ENCODE measurements at regions not wholly inside any gene's neighbourhood (a gene's known extent, or its start where the extent isn't known, plus 50 kb on each side); places are given as distances from the start of the nearest gene placed in this dataset.

DNA sequence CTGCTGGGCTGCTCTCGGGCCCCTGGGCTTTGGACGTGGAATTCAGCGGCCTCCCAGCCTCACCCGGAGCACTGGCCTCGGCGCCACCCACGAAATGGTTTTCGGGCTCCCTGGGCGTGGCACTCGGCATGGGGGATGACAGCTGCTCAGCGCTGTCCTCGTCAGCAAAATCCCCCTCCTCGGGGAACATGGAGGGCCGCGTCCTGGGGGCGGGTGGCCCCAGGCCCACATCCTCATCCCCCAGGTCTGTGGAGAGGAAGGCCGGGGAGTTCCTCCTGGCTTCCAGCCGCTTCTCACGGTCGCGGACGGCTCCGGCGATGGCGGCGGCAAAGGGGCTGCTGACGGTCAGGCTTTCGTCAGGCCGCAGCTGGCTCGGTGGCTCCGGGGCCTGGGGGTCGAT, 88.4 kb downstream of the CTTN start:
- DNase-seq: no peak

DNA sequence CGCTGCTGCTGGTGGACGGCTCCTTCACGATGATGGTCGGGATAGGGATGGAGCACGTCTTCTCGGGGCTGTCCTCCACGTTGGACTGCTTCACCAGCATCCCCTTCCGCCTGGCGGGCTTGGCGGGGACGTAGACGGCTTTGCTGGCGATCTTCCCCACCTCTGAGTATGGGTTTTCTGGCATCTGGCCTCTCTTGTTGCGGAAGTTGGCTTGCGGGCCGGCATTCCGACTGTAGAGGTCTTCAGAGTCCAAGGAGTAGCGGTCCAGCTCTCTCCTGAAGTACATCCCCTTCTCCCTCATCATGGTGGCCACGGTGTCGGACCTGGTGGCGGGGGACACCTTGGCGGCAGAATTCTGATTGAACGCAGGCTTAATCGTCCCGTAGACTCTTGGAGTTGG, 88.8 kb downstream of the CTTN start:
- DNase-seq: no peak

DNA sequence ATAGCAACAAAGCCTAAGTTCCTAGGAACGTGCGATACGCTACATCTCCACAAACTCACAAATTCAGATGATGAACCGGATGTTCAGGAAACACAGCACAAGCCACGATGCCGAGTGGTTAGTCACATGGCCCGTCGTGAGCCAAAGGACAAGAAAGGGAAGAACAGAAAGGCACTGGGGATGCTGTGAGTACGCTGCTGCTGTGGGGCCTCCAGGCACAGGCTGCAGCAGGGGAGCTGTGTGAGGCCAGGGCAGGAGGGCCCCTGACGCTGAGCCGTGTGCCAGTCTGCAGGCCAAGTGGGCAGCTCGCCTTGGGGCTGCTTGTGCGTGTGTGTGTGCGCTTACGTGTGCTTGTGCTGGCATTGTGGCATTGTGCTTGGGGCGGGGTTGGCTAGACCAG, 89.4 kb downstream of the CTTN start:
- DNase-seq: no peak

DNA sequence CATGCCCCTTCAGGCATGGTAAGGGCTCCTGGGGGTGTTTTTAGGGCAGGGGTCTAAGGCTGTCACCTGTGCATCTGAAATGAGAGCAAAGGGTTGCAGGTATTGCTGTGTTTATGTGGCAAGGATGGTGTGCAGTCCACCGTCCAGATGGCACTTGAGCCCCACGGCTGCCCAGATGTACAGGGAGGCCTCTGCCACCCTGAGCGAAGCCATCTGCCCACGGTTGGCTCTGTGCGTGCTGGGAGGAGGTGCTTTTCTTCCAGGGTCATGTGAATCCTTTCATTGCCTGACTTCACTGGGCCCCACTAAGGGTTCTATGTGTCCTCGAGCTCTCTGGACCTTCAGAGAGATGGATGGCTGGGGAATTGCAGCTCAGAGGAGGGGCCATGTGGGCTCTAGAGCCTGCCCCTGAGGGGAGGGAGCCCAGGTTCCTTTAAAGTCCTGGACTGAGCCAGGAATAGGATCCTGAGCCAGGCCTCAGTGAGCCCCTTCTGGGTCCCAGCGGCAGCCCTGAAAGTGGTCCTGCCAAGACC, 89.9 kb downstream of the CTTN start:
- DNase-seq: no peak

DNA sequence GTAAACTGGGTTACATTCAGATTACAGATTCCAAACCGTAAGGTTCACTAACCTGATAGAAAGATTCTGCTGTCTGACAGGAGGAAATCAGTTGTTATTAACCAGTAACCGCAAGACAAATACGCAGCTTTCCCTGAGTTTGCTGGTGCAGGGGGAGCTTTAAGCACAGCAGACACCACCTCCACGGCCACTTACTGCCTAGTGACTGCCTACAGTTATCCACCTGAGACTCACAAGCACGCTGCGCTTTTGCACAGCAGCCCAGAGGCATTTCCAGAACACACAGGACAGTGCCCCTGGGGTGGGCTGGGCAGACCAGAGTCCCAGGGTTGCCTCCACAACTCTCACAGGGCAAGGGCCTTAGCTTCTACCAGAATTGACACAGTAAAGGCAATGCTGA, 90.9 kb downstream of the CTTN start:
- no peak for DNase-seq

DNA sequence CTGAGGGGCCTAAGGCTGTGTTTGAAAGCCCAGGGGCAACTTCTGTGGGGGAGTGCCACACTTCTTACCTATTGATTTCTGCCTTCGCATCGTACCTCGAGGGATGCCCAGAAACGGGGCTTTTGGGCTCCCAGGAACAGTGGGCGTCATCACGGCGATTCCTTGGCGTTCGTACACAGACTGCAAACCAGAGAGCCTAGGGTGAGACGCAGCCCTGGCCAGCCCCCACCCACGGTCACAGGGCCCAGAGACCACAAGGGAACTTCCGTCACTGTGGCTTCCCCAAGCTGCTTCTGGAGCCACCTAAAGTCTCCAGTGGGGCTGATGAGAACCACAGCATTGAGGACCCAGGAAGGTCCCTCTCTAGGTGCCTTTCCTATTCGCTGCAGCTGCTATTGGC, 91.9 kb downstream of the CTTN start:
- no peak for DNase-seq

DNA sequence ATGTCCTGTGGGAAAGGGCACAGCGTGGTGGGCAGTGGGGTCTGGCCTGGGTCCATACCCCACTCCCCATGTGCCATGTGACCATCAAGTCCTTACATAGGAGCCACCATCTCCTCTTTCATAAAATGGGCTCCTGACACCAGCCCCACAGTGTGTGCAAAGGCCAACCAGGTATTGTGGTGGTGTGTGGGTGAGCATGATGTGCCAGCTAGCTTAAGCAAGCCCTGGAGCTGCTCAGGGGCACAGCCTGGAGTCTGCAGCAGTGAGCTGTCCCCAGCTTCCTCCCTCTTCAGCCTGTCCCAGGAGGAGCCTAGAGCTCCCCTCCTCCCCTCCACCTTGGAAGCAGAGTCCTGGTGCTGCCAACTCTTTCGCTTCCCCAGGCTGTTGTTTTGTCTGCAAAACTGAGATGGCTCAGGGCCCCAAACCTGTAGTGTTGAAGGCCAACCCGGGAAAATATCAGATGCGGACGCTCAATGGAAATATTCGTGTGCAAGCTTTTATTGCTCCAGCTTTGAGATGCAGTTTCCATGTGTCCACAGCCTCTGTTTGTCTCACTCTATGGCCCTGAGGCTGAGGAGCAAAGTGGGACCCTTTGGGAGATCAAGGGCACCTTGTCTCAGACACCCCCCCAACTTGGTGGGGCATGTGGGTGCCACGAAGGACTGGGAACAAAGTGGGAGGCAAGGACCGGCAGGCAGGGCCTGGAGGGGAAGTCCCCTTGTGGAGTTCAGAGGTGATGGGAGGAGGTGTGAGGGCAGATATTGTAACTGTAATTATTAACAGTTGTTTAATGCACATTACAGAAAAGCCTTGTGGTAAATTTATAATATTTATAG, 92.6 kb downstream of the CTTN start:
- no peak for DNase-seq

DNA sequence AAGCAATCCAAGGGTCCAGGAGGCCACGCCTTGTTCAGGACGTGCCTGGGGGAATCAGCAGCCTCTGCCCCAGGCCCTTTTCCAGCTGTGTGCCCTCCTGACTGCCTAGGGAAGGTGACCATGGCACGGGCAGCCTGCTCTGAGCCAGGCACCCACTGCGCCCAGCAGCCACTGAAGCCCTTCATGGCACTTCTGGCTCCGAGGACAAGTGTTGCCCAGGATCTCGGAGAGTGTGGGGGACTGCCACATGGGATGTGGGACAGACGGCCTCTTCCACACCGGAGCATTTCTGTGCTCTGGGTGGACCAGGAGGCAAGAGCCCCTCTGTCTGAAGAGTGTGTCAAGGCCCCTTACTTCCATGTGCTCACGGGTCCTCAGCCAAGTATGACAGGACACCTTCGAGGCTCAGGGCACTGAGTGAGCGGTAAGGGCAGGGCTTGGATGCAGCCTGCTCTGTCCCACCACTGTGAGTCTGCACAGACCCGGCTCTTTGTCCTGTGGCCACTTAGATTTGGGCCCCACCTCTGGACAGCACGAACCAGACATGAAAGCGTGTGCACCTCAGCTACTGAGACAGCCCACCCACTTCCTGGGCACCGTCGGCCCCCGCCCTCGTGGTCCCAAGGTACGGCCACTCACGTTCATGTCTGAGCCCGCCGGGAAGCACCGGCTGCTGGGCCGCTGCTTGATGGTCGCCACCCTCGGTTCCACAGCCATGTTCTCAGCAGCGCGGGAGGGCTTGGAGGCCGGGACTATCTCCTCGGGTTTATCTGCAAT, 93.6 kb downstream of the CTTN start:
- no peak for DNase-seq

DNA sequence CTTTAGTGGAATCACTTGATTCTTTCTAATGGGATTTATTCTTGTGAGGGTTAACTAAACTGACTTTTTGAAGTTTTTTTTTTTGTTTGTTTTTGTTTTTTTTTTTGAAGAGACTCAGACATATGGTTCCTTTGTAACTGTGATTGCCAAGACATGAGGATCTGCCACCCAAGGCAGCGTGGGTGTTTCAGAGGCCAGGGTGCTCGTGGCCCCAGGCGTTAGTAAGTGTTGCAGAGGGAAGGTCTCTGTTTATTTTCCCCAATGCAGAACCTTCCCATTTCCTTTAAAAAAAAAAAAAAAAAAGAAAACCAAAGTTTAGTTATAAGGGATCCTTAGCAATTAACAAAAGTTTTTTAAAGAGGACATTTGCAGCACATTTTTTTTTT, 94.8 kb downstream of the CTTN start:
- no peak for DNase-seq

DNA sequence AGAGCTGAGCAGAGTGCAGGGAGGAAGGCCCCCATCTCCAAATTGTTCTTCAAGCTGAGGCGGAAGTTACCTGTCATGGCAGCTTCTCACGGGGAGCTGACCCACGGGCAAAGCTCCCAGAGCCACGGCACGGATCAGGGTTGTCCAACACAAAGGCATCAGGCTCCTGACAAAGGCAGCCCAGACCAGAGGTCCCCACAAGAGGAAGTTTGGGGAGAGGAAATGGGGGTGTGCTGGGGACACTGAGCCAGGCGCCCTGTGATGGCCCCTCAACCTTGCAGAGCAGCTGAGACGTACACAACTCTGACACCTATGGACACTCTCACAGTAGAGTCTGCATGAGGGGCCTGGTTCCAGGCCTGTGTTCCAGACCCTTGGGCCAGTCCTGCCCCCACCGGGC, 95.6 kb downstream of the CTTN start:
- no peak for DNase-seq

DNA sequence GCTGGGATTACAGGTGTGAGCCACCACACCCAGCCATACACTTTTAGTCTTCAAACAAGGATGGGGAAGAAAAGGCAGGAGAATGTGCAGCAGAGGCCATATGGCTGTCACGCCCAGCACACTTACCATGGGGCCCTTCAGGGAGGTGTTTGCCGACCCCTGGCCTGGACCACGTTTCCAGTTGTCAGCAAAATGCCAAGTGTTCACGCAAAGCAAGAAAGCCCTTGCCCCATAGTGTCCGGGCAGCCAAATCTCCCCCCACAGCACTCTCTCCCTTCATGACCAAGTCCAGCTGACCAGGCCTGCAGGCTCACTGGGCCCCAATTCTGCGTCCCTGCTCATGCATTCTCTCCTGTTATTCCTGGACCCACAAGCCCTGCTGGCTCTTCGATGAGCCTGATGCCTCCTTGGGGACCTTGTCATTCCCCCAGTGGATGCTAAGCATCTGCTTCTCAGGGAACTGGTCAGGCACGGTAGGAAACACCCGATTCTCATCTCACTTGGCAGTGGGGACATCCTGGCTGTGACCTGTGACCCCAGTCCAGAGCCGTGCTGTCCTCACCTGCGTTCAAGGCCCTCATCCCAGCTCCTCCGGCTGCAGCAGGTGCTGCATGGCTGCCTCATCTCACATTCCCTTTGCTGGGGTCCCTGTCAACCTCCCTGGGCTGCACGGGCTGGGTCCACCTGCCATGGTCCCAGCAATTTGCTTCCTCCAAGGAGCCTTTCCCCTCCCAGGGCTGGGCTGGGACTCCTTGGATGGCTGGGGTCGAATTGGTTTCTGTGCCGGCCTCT, 96.4 kb downstream of the CTTN start:
- DNase-seq: no peak

DNA sequence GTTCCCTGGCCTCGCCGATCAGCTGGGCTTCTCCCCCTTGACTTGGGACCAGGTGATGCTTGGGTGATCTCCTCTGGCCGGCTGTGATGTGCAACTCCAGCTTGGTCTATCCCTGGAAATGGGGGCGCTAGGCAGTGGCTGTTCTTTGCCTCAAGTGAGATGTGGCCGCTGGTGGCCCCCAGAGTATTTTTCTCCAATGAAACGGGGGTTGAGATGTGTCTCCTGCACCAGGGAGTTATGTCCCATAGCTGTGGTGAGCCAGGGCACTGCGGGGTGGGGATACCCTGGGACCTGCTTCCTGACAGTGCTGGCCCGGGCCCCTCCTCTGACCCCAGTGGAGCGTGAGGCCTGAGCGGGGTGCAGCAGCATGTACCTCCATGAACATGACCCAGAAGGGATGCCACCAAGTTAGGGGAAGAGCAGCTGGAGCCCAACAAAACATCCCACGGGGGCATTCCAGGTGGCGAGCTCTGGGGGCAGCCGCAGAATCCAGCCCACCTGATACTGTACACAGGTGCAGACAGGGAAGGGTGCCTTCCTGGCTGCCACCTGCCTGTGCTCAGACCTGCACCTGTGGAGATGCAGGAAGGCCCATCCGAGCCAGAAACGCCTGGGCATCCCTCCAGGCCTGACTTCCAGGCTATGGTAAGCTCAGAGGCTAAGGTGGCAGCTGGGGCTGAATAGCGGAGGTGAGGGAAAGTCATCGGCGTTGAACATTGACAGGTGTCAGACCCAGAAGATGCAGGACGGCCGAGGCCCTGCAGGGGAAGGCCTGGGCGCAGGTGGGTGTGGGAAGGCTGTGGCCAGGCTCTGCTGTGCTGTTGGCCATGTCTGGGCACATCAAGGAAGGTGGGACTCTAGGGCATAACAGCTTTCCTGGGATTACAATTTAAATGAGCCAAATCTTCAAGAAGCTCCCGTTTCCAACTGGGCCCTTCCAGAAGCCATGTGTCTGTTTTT, 97.3 kb downstream of the CTTN start:
- no peak for DNase-seq

DNA sequence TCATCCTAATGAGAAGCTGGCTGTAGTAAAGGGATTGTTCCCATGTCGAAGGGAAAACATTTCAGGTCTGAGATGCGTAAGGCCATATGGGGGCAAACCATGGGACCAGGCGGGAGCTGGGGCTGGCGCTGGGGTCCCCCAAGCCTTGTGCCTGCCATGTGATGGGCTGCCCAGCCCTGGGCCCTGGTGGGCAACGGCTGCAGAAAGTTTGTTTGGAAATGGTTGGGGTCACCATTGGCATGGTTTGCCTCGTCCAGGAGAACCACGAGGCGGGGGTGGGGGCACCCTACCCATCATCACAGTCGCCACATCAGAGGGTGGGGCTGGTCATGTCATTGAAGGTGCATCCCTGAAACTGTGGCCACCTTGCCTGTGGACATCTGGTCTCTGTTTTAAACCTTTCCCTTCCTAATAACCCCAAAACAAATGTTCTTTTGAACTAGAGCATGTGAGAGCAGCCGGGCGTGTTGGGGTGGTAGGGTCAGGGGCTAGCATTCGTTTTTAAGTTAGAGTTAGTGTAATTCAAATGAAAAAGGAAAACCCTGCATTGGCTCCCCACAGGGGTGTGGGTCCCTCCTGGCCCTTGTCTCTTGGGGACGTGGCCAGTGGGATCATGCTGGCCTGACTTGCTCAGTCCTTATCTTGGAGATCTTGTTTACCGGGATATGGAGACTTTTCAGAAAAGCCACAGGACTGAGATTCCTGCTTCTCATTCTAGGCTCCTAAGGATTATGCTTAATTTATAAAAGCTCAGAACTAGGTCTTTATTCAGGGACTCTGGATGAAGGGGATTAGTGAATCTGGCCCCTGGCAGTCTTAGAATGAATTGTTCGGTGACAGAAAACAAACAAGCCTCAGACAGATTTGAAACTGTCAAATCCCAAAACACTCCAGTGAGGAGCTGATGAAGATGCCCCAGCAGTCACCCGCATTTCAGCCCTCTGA, 98.5 kb downstream of the CTTN start:
- no peak for DNase-seq

DNA sequence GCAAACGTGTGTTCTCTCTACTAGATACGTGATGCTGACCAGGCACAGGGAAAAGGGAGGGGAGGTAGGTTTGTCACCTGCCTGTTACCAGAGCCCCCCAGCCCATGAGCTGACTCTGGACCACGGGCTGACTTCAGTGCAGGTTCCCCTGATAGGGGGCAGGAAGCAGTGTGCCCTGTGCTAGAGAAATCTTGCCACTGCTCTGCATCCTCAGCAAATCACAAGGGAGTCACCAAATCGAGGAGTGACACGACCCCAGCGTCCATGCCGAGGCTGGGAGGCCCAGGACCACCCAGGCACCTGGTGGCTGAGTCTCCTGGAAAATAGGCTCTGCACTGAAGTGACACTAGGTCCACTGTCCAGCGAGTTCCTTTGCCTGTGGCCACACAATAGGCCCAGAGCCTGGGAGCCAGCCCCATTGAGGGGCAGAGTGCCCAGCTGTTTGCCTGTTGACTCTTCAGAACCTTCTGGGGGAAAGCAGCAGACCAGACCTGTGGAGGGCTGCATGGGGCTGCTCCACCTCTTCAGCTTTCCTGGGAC, 99.3 kb downstream of the CTTN start:
- DNase-seq: no peak

DNA sequence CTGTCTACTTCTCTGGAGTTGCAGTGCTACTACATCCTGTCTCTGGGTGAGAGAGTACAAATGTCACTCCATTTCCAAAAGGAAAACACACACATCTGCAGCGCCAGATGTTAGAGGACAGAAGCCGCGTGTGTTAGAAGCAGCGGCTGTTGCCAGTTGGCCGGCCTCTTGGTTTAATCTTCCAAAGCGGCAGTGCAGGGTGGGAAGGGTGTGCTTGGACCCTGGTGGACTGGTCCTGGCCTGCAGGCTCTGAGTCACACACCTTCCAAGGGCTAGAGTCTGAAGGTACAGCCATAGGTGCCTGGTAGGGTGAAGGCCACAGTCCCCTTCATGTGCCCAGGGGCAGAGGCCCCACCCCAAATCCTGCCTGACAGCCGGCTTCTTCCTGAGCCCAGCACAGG, 99.8 kb downstream of the CTTN start:
- no peak for DNase-seq

DNA sequence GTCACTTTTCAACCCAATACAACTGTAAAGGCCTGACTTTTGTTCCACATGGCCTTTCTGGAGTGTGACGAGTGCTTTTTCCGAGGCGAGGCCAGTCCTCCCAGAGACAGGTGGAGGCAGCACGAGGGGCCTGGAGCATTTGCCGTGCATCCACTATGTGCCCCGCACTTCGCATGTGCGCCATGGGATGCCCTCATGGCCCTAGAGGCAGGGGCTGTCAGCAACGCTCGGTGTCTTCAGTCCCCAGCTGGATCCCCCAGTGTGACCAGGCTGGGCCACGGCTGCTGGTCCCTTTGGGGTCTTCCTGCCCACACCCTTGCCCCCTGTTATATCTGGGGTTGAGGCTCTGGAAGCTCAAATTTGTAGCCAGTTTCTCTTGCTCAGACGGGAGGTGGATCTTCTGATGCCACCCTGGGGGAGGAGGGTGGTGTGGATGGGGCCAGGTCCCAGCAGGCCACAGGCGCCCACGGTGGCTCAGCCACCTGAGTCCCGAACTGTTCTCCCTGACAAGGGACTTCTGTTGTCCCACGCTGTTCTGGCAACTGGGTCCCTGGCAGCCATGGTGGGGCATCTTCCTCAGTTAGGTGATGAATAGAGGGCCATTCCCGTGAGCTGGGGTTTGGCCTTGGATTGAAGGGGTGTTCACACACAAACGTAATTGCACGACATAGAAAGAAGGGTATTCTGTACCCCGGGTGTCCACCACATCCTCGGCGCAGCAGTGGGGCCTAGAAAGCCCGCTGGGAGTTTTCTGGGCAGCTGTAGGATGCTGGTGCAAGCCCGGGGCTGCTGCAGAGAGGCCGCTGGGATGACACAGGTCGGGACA, 100.9 kb downstream of the CTTN start:
- DNase-seq: no peak

DNA sequence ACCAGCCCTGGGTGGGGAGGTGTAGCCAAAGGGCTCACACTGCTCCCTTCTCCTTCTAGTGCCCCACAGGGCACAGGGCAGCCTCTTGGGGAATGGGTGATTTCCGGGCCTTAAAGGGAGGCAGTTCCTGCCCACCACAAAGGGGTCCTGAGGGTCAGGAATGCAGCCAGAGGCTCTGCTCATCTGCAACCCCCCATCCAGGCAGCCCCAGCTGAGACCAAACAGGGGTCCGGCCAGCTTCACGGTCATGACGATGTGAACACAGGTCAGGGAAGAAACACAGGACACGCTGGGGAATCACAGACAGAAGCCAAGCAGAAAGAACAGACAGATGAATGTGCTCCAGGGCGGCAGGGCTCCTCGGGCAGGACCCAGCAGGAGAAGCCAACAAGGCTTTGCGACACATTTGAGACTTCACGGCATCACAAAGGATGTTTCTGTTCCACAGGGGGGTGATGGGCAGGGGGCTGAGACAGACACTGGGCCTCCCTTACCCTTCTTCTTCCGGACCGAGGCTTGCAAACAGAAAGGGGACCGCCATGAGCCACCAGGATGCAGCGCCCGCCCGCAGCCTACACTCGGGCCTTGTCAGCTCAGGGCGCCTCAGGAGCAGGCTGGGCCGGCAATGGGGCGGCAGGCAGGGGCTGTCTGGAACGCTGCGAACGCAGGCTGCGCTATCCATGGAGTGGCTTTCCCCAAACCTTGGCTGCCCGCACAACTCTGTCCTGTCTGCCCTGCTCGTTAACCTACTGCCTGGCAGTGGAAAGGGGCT, 101.9 kb downstream of the CTTN start:
- no peak for DNase-seq

DNA sequence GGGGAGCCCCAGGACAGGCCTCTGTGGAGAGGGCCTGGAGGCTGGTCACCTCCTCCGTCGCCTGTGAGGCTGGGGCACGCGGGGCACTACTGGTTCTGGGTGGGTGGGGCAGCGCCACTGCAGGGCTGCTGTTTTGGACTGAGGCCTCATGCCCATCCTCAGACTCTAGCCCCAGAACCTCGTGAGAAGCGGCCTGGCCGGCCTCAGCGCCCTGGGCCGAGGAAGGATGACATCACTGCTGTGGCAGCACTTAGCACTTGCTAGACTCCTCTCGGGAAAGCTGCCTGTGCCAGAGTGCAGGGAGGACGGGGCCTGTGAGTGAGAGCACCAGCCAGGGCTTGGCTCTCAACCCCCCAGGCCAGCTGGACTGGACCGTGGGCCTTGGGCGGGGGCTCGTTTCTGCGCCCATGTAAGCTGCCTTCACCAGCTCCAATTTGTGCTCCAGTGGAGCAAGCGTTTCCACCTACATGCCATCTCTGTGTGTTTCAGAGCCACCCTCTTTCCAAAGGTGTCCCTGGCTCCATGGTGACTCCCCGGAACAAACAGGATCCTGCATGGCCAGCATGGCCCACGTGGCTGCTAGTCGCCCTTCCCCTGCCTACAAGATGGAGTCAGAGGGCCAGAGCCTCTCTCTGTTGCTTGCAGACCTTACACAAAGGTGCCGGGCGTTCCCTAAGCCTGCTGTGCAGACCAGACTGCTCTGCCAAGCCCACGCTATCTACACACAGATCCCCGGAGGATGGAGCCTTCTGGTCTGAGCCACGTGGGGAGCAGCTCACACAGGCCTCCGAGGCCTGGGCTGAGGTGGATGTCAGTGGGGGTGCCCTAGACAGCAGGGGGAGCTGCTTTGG, 102.9 kb downstream of the CTTN start:
- DNase-seq: no peak
